DMS 273 treated with DMSO at 0.1 percent for 48 hours (cell line): ENCODE measurements at regions not wholly inside any gene's neighbourhood (a gene's known extent, or its start where the extent isn't known, plus 50 kb on each side); places are given as distances from the start of the nearest gene placed in this dataset.
"Not testable (repeated sequence)": the region's sequence is repeated elsewhere in the genome, so short reads cannot be mapped to it uniquely, and the experiment has no call there.

ENCODE experiments used
- DNase-seq: peaks from one replicate; lab custom pipeline; 2025; lab: John Stamatoyannopoulos, UW

GRCh38 chr5:102554082-102554481 is 55.3 kb upstream of the SLCO6A1 start:
- DNase-seq, result no peak

- DNase-seq, result peak; percentile 9
Observed at GRCh38 chr5:102554728-102555127, 55.9 kb upstream of the SLCO6A1 start.

GRCh38 chr5:102561894-102562760 is 63.3 kb upstream of the SLCO6A1 start:
- DNase-seq, result no peak

GRCh38 chr5:102570747-102571146 is 71.9 kb upstream of the SLCO6A1 start:
- DNase-seq, result no peak

GRCh38 chr5:102578362-102578761 is 79.6 kb upstream of the SLCO6A1 start:
- no peak for DNase-seq

GRCh38 chr5:102579379-102579778 is 80.6 kb upstream of the SLCO6A1 start:
- DNase-seq, result no peak

- no peak for DNase-seq
Observed at GRCh38 chr5:102581011-102581410, 82.2 kb upstream of the SLCO6A1 start.

GRCh38 chr5:102582696-102583095 is 83.9 kb upstream of the SLCO6A1 start:
- no peak for DNase-seq

GRCh38 chr5:102583276-102584124 is 84.7 kb upstream of the SLCO6A1 start:
- peak; percentile 95 for DNase-seq

- DNase-seq, result no peak
Observed at GRCh38 chr5:102589661-102590060, 90.9 kb upstream of the SLCO6A1 start.

GRCh38 chr5:102590467-102590866 is 91.7 kb upstream of the SLCO6A1 start:
- no peak for DNase-seq

GRCh38 chr5:102591650-102592049 is 92.8 kb upstream of the SLCO6A1 start:
- no peak for DNase-seq

- not testable (repeated sequence) for DNase-seq
Observed at GRCh38 chr5:102592586-102592985, 93.8 kb upstream of the SLCO6A1 start.

- DNase-seq, result no peak
Observed at GRCh38 chr5:102594192-102594591, 95.4 kb upstream of the SLCO6A1 start.

GRCh38 chr5:102595332-102595731 is 96.5 kb upstream of the SLCO6A1 start:
- no peak for DNase-seq

GRCh38 chr5:102596113-102596512 is 97.3 kb upstream of the SLCO6A1 start:
- DNase-seq, result no peak

- no peak for DNase-seq
Observed at GRCh38 chr5:102596951-102597350, 98.2 kb upstream of the SLCO6A1 start.

GRCh38 chr5:102599289-102599688 is 100.5 kb upstream of the SLCO6A1 start:
- no peak for DNase-seq

GRCh38 chr5:102600964-102601363 is 102.2 kb upstream of the SLCO6A1 start:
- no peak for DNase-seq

GRCh38 chr5:102603670-102604069 is 104.9 kb upstream of the SLCO6A1 start:
- DNase-seq, result peak; percentile 4

- no peak for DNase-seq
Observed at GRCh38 chr5:102608414-102608813, 109.6 kb upstream of the SLCO6A1 start.

- no peak for DNase-seq
Observed at GRCh38 chr5:102611312-102611711, 112.5 kb upstream of the SLCO6A1 start.

- DNase-seq, result no peak
Observed at GRCh38 chr5:102613661-102614060, 114.9 kb upstream of the SLCO6A1 start.
